OCI-LY1 (cell line): ENCODE measurements at regions not wholly inside any gene's neighbourhood (a gene's known extent, or its start where the extent isn't known, plus 50 kb on each side); places are given as distances from the start of the nearest gene placed in this dataset.

ENCODE experiments used
- EZH2 ChIP-seq: fragments of 200-600 bp; sonication (generic), shearing (Covaris generic); IDR thresholded peaks from 2 replicates; pipeline ENCODE4 v1.8.0; 2017; ENCODE audit warnings: borderline replicate concordance, mixed run types, mild to moderate bottlenecking, antibody characterized with exemption, low read length, moderate library complexity, mixed read lengths
- TF ChIP-seq, protein P1 (sequence below): fragments of 200-600 bp; sonication (generic), shearing (Covaris generic); IDR thresholded peaks from 2 replicates; pipeline ENCODE4 v1.5.1; 2017; ENCODE audit warnings: mild to moderate bottlenecking, antibody characterized with exemption, low read length, moderate library complexity, mixed read lengths

DNA sequence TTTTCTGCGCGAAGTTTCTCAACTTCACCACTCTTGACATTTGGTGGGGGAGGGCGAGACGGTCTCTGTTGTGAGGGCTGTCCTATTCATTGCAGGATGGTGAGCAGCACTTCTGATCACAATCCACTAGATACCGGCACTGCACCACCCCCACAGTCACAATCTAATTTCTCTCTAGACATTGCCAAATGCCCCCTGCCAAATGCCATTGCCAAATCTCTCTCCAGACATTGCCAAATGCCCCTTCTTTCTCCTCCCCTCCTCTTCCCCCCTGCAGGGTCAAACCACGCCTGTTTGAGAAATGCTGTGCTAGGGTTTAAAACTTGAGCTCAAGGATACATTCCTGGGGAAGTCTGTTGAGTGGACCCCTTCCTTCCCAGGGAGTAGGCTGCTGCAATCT lies 603.5 kb upstream of the CDH4 start:
- TF ChIP-seq, protein P1, sequence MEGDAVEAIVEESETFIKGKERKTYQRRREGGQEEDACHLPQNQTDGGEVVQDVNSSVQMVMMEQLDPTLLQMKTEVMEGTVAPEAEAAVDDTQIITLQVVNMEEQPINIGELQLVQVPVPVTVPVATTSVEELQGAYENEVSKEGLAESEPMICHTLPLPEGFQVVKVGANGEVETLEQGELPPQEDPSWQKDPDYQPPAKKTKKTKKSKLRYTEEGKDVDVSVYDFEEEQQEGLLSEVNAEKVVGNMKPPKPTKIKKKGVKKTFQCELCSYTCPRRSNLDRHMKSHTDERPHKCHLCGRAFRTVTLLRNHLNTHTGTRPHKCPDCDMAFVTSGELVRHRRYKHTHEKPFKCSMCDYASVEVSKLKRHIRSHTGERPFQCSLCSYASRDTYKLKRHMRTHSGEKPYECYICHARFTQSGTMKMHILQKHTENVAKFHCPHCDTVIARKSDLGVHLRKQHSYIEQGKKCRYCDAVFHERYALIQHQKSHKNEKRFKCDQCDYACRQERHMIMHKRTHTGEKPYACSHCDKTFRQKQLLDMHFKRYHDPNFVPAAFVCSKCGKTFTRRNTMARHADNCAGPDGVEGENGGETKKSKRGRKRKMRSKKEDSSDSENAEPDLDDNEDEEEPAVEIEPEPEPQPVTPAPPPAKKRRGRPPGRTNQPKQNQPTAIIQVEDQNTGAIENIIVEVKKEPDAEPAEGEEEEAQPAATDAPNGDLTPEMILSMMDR: no peak
- TF ChIP-seq EZH2: no peak
